SU-DHL-6 (cell line): ENCODE measurements at regions not wholly inside any gene's neighbourhood (a gene's known extent, or its start where the extent isn't known, plus 50 kb on each side); places are given as distances from the start of the nearest gene placed in this dataset.

ENCODE experiments used
- EZH2phosphoT487 ChIP-seq: fragments of 200-600 bp; sonication (generic), shearing (Covaris generic); conservative IDR thresholded peaks from 2 replicates; pipeline ENCODE4 v1.6.1; 2018; ENCODE audit warnings: mild to moderate bottlenecking, antibody characterized with exemption, low read length, moderate library complexity, mixed read lengths
- TF ChIP-seq, protein P1 (sequence below): fragments of 200-600 bp; sonication (generic); IDR thresholded peaks from one replicate; pipeline ENCODE4 v1.5.1; 2017; ENCODE audit warnings: antibody characterized with exemption, mild to moderate bottlenecking, low read length, moderate library complexity; ENCODE audit not compliant: insufficient read depth, poor library complexity, severe bottlenecking

GRCh38 chr6:148247386-148248063 is 95.1 kb upstream of the SASH1 start:
- TF ChIP-seq, protein P1, sequence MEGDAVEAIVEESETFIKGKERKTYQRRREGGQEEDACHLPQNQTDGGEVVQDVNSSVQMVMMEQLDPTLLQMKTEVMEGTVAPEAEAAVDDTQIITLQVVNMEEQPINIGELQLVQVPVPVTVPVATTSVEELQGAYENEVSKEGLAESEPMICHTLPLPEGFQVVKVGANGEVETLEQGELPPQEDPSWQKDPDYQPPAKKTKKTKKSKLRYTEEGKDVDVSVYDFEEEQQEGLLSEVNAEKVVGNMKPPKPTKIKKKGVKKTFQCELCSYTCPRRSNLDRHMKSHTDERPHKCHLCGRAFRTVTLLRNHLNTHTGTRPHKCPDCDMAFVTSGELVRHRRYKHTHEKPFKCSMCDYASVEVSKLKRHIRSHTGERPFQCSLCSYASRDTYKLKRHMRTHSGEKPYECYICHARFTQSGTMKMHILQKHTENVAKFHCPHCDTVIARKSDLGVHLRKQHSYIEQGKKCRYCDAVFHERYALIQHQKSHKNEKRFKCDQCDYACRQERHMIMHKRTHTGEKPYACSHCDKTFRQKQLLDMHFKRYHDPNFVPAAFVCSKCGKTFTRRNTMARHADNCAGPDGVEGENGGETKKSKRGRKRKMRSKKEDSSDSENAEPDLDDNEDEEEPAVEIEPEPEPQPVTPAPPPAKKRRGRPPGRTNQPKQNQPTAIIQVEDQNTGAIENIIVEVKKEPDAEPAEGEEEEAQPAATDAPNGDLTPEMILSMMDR: no peak
- no peak for TF ChIP-seq EZH2phosphoT487
